ENCODE measurements at regions not wholly inside any gene's neighbourhood (a gene's known extent, or its start where the extent isn't known, plus 50 kb on each side); places are given as distances from the start of the nearest gene placed in this dataset.
A peak's percentile ranks its signal among the peaks of the same experiment; 100 is the strongest.
"Not testable (repeated sequence)": the region's sequence is repeated elsewhere in the genome, so short reads cannot be mapped to it uniquely, and the experiment has no call there.

DNA sequence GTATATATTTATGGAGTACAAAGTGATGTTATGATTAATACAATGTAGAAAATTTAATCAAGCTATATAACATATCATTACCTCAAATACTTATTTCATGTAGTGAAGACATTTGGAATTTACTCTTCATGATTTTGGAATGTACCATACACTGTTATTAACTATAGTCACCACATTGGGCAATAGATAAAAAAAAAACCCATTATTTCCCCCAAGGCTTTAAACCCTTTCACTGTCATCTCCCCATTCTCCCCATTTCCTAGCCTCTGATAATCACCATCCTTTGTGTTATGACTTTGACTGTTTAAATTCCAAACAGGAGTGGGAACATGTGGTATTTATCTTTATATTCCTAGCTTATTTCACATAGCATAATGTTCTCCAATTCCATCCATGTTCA lies 2189.1 kb upstream of the AGA start:
- DNase-seq: no peak

DNA sequence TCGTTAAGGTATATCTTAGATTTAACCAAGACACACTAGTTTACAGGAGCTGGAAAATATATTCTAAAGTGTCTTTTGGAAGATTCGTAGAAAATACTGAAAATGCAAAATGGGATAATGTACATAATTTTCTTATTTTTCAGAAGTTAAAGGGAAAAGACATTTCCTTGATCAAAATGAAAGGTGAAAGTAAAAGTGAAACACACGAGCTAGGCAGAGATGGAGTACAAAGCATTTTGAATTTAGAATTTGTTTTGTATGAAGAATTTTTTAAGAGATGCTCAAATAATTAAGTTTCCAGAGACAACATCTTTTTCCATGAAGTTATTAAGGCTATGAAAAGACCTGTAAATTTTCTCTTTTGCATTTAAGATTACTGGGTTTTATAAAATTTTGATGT lies 2192.6 kb upstream of the AGA start:
- DNase-seq: no peak

DNA sequence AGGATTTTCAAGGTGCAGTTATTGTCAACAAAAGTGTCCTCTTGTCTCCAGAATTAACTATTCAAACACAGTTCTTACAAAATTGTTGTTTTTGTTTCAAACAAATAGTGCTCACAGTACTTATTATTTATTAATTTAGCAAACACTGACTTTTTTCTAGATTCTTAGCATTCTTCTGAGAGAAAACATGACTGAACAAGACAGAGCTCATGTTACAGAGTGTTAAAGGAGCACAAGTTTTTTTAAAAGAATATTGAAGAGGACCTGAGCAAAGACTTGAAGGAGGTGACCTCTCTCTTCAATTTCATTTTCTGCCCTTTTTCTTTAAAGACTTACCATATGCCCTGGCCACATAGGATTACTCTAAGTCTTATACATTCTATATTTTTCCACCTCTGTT lies 2220.3 kb upstream of the AGA start:
- no peak for DNase-seq

DNA sequence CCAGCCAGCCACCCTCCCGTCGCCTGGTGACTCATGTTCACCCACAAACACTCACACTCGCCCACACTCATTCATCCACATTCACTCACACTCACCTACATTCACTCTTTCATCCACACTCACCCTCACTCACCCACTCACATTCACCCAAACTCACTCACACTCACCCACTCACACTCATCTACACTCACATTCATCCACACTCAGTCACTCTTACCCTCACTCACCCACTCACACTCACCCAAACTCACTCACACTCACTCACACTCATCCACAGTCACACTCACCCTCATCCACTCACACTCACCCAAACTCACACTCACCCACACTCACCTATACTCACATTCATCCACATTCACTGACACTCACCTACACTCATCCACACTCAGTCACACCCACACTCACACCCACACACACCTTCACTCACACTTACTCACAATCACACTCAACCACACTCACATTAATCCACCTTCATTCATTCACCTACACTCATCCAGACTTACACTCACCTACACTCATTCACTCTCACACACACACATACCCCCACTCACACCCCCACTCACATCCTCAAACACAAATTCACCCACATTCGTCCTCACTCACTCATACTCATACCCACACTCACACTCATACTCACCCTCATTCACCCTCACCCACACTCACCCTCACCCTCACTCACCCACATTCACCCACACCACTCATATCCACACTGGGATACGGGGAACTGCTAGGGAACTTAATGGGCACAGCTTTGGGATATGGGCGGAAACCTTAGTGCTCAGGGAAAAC lies 2221.6 kb upstream of the AGA start:
- no peak for DNase-seq

DNA sequence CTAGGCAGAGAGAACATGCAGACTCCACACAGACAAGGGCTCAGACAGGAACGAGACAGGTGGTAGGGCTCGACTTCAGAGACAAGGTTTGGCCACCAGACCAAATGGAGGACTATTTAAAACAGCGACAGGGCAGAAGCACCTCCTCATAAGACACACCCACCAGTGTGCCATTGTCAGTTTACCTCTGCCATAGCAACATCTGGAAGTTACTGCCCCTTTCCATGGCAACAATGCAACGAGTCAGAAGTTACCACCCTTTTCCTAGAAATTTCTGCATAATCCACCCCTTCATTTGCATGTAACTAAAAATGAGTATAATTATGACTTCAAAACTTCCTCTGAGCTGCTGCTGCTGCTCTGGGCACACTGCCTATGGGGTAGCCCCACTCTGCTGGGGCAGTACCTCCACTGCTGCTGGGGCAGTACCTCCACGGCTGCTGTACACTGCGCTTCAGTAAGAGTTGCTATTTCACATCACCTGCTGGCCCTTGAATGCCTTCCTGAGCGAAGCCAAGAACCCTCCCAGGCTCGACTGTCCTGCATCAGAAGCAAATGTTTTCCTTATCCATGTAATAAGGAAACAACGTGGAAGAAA lies 2222.3 kb upstream of the AGA start:
- no peak for DNase-seq

DNA sequence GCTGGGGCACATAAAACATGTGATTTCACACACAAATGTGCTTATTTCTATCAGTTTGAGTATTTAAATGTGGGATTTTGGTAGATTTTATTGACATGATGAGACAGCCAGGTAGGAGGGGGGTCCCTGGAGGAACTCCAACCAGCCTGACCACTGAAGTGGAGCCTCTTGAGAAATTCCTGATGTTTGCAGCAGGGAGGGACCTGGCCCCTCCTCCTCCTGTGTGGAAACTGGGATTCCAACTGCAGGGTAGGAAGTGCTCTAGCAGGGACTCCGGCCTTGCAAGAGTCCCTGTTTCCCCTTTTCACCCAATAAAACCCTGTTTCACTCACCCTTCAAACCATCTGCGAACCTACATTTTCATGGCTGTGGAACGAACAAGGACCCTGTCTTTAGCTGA lies 2224.0 kb upstream of the AGA start:
- DNase-seq: no peak

DNA sequence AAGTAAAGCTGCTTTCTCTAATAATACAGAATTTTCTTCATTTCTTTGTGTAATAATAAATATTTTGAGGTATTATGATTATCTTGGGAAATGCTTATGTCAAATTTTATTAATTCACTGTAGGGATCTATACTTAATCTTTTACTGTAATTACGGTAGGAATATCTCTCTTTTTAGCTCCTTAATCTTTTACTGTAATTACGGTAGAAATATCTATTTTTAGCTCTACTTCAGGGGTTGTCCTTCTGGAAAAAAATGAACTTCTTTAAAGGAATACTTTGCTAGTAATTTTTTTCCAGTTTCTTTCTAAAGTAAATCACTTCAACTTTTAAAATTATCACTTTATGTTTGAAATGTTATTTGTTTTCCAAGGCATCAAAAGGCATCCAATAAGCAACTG lies 2229.4 kb upstream of the AGA start:
- DNase-seq: peak; percentile 2

DNA sequence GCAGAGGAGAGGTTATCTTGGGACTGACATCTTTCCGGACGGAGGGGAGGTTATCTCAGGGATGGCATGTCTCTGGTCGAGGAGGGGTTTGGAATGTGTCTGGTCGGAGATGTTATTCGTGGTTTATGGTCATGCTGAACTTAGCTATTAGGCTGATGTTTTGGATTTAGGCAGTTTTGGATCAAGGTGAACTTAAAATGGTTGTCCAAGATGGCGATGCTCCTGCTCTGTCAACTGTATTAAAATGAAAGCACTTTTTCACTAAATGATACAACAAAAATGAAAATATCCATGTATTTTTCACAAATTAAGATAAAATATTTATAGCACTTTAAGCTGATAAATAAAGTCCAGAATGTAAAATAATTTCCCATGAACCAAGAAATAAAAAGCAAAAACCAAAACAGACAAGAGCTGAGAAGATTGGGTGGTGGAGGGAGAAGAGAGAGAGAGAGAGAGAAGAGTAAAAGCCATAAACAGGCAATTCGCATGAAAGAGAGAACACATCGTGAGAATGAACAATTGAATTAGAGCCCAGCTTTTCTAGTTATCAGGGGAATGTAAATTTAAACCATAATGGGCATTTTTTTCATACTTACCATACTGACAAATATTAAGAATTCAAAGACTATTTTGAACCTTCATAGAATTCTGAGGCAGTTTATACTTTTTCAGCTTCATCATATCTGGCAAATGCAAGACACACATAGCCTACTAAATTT lies 2236.0 kb upstream of the AGA start:
- DNase-seq: no peak

DNA sequence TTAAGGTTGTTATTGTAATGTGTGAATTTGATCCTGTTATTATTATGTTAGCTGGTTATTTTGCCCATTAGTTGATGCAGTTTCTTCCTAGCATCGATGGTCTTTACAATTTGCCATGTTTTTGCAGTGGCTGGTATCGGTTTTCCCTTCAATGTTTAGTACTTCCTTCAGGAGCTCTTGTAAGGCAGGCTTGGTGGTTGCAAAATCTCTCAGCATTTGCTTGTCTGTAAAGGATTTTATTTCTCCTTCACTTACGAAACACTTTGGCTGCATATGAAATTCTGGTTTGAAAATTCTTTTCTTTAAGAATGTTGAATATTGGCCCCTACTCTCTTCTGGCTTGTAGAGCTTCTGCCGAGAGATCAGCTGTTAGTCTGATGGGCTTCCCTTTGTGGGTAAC lies 2241.4 kb upstream of the AGA start:
- DNase-seq: not testable (repeated sequence)

DNA sequence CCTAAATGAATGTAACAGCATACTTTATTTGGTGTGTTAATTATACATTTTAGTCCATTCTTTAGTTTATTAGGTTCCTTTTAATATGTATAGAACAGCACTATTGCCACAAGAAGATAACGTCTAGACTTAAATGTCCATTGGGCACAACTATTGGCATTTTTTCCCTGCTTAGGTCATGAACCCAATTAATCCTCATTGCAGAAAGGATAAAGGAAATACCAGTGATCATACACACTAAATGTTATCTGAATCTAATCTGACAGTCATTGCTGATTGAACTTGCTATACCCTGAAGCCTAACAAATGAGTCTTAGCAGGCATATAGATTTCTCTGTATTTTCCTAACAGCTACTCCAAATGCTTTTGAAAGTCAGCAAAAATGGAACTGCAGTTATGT lies 2250.0 kb upstream of the AGA start:
- no peak for DNase-seq

DNA sequence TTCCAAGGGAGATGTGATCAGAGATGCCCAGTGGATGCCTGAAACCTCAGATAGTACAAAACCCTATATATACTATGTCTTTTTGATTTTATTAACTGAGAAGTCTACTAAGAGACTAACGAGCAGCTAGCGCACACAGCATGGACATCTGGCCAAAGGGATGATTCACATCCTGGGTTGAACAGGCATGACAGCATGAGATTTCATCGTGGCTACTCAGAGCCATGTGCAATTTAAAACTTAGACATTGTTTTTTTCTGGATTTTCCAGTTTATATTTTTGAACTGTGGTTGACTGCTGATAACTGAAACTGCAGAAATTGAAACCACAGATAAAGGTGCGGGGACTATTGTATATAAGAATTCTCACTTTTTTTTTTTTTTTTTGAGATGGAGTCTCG lies 2252.9 kb upstream of the AGA start:
- no peak for DNase-seq

DNA sequence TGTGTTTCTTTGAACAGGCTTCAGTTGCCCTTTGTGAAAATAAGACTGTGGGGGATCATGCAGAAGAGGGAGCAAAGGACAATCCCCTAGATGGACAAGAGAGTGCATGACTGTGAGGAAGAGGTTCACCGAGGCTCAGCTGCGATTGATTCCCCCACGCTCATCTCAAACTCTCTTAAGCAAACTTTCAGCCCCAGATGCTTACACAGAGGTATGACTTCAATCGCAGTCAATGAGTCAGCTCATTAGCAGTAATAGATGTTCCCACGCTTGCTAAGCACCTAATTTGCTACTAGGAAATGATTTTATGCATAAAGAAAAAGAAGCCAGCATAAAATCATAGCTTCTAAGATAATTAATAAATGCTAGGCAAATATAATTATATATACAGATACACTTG lies 2256.1 kb upstream of the AGA start:
- DNase-seq: no peak

DNA sequence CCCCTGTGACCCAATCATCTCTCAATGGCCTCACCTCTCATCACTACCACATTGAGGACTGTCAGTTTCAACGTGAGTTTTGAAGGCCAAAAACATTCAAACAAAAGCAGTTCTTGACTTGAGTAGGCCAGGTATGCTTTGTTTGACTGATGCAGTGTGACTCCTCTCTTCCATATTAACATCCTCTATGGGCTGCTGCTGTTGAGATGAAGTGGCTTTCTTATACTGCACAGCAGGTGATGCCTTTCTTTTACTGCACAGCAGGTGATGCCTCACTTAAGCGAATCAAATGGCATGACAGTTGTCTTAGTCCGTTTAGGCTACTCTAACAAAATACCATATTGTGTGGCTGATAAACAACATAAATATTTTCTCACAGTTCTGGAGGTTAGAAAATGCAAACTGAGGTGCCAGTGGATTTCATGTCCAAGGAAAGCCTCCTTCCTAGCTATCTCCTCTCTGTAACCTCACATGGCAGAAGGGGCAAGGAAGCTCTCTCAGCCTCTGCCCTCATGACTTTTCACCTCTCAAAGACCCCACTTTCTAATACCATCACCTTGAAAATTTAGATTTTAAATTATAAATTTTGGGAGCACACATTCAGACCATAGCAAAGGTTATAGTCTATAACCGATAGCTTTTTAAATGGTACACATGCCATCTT lies 2267.9 kb upstream of the AGA start:
- no peak for DNase-seq

DNA sequence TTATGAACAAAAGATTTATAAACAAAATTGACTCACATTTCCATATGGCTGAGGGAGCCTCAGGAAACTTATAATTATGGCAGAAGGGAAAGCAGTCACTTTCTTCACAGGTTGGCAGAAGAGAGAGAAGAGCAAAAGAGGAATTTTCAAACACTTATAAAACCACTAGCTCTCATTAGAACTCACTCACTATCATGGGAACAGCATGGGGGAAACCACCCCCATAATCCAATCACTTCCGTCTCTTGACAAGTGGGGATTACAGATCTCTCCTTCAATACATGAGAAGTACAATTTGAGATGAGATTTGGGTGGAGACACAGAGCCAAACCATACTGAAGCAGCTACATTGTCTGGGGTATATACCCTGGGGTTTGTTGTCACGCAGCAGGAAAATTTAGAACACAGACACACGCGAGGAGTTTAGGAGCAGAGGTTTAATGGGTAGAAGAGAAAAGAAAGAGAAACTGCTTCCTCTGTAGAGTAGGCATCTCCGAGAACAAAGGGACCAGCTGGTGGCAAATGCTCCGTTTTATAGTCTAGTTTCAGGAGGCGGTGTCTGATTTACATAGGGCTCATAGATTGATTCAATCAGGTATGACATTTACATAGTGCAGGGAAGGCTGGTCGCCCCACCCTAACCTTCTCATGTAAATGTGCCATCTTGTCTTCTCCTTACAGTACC lies 2277.7 kb upstream of the AGA start:
- no peak for DNase-seq

DNA sequence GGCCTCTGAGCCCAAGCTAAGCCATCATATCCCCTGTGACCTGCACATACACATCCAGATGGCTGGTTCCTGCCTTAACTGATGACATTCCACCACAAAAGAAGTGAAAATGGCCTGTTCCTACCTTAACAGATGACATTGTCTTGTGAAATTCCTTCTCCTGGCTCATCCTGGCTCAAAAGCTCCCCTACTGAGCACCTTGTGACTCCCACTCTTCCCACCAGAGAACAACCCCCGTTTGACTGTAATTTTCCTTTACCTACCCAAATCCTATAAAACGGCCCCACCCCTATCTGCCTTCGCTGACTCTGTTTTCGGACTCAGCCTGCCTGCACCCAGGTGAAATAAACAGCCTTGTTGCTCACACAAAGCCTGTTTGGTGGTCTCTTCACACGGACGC lies 2284.3 kb upstream of the AGA start:
- DNase-seq: not testable (repeated sequence)

DNA sequence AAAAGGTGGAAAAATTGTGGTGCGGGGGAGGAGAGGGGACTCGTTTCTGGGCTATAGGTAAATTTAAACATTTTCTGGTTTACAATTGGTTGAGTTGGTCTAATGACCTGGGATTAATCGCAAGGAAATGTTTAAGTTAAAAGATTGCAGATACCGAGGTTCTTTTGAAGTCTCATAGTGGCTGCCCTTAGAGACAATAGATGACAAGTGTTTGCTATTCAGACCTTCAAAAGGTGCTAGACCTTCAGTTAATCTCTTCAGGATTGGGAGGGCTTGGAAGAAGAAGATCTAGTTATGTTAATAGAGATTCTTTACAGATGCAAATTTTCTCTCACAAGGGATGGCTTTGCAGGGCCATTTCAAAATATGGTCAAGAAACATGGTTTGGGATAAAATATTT lies 2286.1 kb upstream of the AGA start:
- DNase-seq: no peak

DNA sequence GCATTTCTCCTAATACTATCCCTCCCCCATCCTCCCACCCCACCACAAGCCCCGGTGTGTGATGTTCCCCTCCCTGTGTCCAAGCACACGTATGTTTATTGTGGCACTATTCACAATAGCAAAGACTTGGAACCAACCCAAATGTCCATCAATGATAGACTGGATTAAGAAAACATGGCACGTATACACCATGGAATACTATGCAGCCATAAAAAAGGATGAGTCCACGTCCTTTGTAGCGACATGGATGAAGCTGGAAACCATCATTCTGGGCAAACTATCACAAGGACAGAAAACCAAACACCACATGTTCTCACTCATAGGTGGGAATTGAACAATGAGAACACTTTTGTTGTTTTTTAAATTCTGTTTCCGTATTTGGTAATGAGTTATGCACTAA lies 2294.6 kb upstream of the AGA start:
- DNase-seq: not testable (repeated sequence)

DNA sequence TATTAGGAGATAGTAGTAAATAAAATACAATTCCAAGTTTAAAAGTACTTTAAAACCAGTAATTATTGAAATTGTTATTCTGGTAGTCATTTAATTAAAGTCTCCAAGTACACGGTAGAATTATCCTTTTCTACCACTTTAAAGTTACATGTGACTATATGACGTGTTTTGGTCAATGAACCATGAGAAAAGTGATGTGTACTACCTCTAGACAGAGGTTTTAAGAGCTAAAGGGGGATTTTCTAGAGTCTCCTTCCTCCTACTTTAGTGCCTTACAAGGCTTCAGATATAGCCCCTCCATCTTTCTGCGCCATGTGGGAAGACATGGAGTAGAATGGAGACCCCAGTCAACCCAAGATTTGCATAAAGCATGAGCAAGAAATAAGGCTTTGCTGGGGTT lies 2296.6 kb upstream of the AGA start:
- DNase-seq: no peak

DNA sequence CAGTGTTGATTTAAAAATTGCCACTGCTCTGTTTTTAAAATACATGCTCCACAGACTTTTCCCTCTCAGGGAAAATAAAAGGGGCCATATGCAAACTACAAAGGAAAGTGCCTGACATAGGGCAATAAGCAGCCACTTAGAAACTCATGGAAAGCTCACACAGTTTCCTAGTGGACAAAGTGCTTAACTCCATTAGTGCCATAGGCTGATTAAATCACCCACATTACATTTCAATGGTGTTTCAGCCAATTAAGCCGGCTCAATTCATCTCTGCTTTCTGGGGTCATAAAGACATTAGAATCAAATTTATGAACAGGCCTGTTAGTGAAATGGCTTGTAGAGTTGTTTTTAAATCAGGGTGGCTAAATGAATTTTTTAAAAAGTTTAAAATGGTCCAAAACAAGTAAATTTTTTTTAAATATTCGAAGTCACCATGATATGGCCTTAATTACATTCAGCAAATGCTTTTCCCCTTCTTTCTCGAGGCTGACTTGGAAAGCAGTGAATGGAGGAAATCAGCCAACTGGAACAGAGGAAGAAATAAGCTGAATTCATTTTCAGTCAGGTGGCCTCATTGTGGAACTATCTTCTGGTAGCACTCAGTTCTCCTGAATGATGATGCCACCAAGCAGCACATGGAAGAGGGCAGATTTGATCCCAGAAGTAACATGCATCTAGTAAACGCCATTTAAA lies 2305.1 kb upstream of the AGA start:
- no peak for DNase-seq

DNA sequence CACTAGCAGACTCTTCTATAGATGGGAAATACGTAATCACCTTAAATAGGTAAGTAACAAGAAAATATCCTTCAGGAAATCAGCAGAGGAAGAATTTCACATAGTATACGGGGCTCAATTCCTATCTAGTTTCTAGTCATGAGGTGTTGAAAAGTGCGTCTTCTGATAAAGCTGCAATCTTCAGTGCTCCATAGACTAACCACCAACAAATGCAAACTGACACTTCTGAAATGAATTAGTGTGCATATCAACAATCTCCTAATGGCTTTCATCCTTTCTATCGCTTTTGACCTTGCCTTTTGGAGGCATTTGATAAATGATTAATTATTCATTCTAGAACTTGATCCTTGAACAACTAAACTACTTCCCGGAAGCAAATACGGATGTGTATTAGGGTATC lies 2306.6 kb upstream of the AGA start:
- no peak for DNase-seq

DNA sequence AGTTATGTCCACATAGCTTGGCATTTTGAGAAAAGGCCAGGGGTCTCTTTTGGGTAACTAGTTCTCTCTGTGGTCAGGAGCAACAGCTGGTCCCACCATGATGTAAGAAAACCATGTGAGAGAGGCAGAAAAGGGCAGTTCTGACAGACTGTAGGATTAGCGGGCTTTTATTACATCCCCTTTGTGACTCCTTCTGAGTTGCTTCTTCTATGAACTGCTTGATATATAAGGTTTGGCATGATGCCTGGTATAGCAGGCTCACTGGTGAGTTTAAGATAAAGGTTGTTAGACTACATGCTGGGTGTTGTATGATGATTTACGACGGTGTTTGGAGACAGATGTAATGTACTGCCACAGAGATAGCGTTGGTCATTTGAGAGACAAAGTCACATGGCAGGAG lies 2308.1 kb upstream of the AGA start:
- DNase-seq: no peak

DNA sequence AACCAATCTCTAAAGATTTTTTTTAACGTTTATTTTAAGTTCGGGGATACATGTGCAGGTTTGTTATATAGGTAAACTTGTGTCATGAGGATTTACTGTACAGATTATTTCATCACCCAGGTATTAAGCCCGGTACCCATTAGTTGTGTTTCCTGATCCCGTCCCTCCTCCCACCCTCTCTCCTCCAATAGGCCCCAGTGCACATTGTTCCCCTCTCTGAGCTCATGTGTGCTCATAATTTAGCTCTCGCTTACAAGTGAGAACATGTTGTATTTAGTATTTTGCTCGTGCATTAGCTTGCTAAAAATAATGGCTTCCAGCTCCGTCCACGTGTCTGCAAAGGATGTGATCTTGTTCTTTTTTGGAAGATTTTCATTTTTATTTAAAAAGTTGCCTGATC lies 2309.4 kb upstream of the AGA start:
- DNase-seq: no peak

DNA sequence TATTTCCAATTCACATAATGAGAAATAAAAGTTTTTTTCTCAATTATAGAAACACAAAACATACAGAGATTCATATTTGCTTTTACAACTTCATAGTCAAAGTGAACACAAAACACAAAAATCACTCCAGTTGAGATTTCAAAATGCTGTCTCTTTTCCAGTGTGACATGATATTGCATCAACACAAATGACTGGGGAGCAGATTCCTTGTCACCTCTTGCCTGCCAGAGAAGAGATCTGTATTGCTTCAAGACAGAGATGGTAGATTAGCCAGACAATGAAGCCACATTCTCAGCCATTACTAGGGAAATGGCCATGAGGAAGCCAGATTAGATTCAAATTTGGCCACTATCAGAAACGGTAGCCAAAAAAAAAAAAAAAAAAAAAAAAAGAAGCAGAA lies 2313.1 kb upstream of the AGA start:
- DNase-seq: no peak

Measured in DMS 273 treated with DMSO at 0.1 percent for 48 hours (cell line).